ENCODE measurements at regions not wholly inside any gene's neighbourhood (a gene's known extent, or its start where the extent isn't known, plus 50 kb on each side); places are given as distances from the start of the nearest gene placed in this dataset.

DNA sequence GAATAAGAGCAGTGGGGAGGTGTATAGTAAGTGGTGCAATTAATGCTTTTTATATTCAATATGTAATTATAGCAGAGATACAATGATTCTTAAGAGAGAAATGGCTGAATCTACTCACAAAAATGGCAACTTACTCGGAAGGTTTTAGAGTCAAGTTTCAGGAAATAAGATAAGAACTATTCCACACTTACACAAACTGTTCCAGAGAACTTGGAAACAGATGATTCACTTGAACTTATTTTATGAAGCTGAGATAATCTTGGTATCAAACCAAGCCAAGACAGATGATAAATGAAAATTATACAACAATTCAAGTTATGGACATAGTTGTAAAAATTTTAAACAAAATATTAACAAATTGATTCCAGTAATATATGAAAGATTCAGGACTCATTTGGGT is 311.3 kb upstream of the HS3ST1 start:
- no peaks in the 10 kb centered on the region for H3K4me1 ChIP-seq (replicated peaks in 1 of 2; ENCODE audit: control insufficient read depth in 2 of 2, insufficient read depth in 2 of 2, low read length in 2 of 2)
- DNase-seq (ENCODE audit: extremely low read depth in 1 of 4, low spot score in 3 of 4): no peak
- no peak for FAIRE-seq
- no peak for ATAC-seq
- TF ChIP-seq HNRNPK (IDR thresholded peaks at IDR 0.05; ENCODE audit: low read depth, low read length, poor library complexity, severe bottlenecking) (no peak), ZBTB43 (CRISPR knock-in tag; IDR thresholded peaks at IDR 0.05) (no peak), ZNF12 (CRISPR knock-in tag; IDR thresholded peaks at IDR 0.05) (no peak), DMBX1 (CRISPR knock-in tag; IDR thresholded peaks at IDR 0.05; ENCODE audit: borderline replicate concordance) (no peak), PHF20 (IDR thresholded peaks at IDR 0.05; ENCODE audit: partially characterized antibody) (no peak), IRF9 (tag; IDR thresholded peaks at IDR 0.05) (no peak), MEF2A (IDR thresholded peaks at IDR 0.05; ENCODE audit: control insufficient read depth, low read depth, low read length) (no peak), PCBP2 (IDR thresholded peaks at IDR 0.05; ENCODE audit: low read depth, low read length, poor library complexity, severe bottlenecking) (no peak), TCF3 (CRISPR knock-in tag; IDR thresholded peaks at IDR 0.05) (no peak), CEBPG (CRISPR knock-in tag; IDR thresholded peaks at IDR 0.05) (no peak), CEBPG (tag; conservative IDR thresholded peaks at IDR 0.05 in 1 of 2, IDR thresholded peaks at IDR 0.05 in 1 of 2) (no peak), KDM4B (IDR thresholded peaks at IDR 0.05; ENCODE audit: borderline replicate concordance in 2 of 2, low read depth in 1 of 2) (no peak), MTA1 (IDR thresholded peaks at IDR 0.05; ENCODE audit: borderline replicate concordance) (no peak), CHD1 (IDR thresholded peaks at IDR 0.05; ENCODE audit: low read length) (no peak)
- TF ChIP-seq, protein P1, sequence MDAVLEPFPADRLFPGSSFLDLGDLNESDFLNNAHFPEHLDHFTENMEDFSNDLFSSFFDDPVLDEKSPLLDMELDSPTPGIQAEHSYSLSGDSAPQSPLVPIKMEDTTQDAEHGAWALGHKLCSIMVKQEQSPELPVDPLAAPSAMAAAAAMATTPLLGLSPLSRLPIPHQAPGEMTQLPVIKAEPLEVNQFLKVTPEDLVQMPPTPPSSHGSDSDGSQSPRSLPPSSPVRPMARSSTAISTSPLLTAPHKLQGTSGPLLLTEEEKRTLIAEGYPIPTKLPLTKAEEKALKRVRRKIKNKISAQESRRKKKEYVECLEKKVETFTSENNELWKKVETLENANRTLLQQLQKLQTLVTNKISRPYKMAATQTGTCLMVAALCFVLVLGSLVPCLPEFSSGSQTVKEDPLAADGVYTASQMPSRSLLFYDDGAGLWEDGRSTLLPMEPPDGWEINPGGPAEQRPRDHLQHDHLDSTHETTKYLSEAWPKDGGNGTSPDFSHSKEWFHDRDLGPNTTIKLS (IDR thresholded peaks at IDR 0.05; ENCODE audit: borderline replicate concordance, low read depth): no peak
- H3K9me1 ChIP-seq (ENCODE audit: control insufficient read depth, insufficient read depth, low read length): no peaks in the 10 kb centered on the region
- no peaks in the 10 kb centered on the region for H3K36me3 ChIP-seq (ENCODE audit: control insufficient read depth, insufficient read depth, low read length)
- H3K4me3 ChIP-seq: no peak overlapping the region
- no TSS peak for BruUV-seq (replicated peaks)
- ChIA-PET CTCF (ENCODE audit: low intra/inter-chr PET ratio) (no interaction called here), POLR2A (no interaction called here)
- in situ Hi-C loops (cut with MboI) (no loop called here), intact Hi-C loops (cut with micrococcal nuclease) (no loop called here)
- H3K79me2 ChIP-seq (ENCODE audit: control insufficient read depth, insufficient read depth, low read length): no peaks in the 10 kb centered on the region
- 0% methylated on average over 1 of the region's 1 CpG for WGBS (ENCODE audit: insufficient coverage, low coverage, missing lambda C conversion rate)
- no peak overlapping the region for H2AFZ ChIP-seq (ENCODE audit: low read depth, low read length)
- no peak overlapping the region for H3K27ac ChIP-seq (ENCODE audit: extremely low read depth, low read depth, low read length)
- no peaks in the 10 kb centered on the region for H3K9me3 ChIP-seq (replicated peaks; ENCODE audit: control insufficient read depth, insufficient read depth, low read depth, low read length)
- no peaks in the 10 kb centered on the region for H3K27me3 ChIP-seq (ENCODE audit: control insufficient read depth in 2 of 2, insufficient read depth in 2 of 2, low read length in 2 of 2)
- no peak overlapping the region for H3K4me2 ChIP-seq (ENCODE audit: insufficient read depth, low read length)
- H3K9ac ChIP-seq (ENCODE audit: insufficient read depth in 1 of 2, low read depth in 2 of 2, low read length in 2 of 2): no peak overlapping the region
- no peaks in the 10 kb centered on the region for H4K20me1 ChIP-seq (replicated peaks; ENCODE audit: control insufficient read depth, insufficient read depth, low read length)

Measured in K562 (cell line).